ENCODE measurements at regions not wholly inside any gene's neighbourhood (a gene's known extent, or its start where the extent isn't known, plus 50 kb on each side); places are given as distances from the start of the nearest gene placed in this dataset.
"Not testable (repeated sequence)": the region's sequence is repeated elsewhere in the genome, so short reads cannot be mapped to it uniquely, and the experiment has no call there.

- H3K4me1 ChIP-seq (ENCODE audit: control insufficient read depth, insufficient read depth, low read length, poor library complexity, severe bottlenecking), result no peaks in the 10 kb centered on the region
- H3K27ac ChIP-seq (ENCODE audit: low read depth, low read length, severe bottlenecking), result no peak overlapping the region
- H3K9me3 ChIP-seq (ENCODE audit: control insufficient read depth, low read length), result no peaks in the 10 kb centered on the region
- no peak overlapping the region for H3K4me3 ChIP-seq (ENCODE audit: extremely low read depth, insufficient read depth, low read length, poor library complexity, severe bottlenecking)
- H3K36me3 ChIP-seq (ENCODE audit: control insufficient read depth, insufficient read depth, low read length), result no peaks in the 10 kb centered on the region
- WGBS, 2 experiments (ENCODE audit: insufficient coverage in 2 of 2), result 86 to 93% methylated on average over 6 to 8 of the region's 8 CpGs
Observed at GRCh38 chr11:37908219-37908548, 1310.1 kb upstream of the RAG2 start.

- no peak overlapping the region for H3K27ac ChIP-seq (ENCODE audit: low read depth, low read length, severe bottlenecking)
- H3K4me3 ChIP-seq (ENCODE audit: extremely low read depth, insufficient read depth, low read length, poor library complexity, severe bottlenecking), result no peak overlapping the region
- no peaks in the 10 kb centered on the region for H3K9me3 ChIP-seq (ENCODE audit: control insufficient read depth, low read length)
- 84 to 92% methylated on average over 13 to 17 of the region's 20 CpGs for WGBS, 2 experiments (ENCODE audit: insufficient coverage in 2 of 2)
- H3K36me3 ChIP-seq (ENCODE audit: control insufficient read depth, insufficient read depth, low read length), result no peaks in the 10 kb centered on the region
- no peaks in the 10 kb centered on the region for H3K4me1 ChIP-seq (ENCODE audit: control insufficient read depth, insufficient read depth, low read length, poor library complexity, severe bottlenecking)
Observed at GRCh38 chr11:37907436-37908218, 1309.6 kb upstream of the RAG2 start.

- Histone ChIP-seq H3K27ac (ENCODE audit: low read depth, low read length, severe bottlenecking) (no peak overlapping the region), H3K4me1 (ENCODE audit: control insufficient read depth, insufficient read depth, low read length, poor library complexity, severe bottlenecking) (no peaks in the 10 kb centered on the region), H3K9me3 (ENCODE audit: control insufficient read depth, low read length) (no peaks in the 10 kb centered on the region), H3K4me3 (ENCODE audit: extremely low read depth, insufficient read depth, low read length, poor library complexity, severe bottlenecking) (no peak overlapping the region), H3K36me3 (ENCODE audit: control insufficient read depth, insufficient read depth, low read length) (no peaks in the 10 kb centered on the region)
- 93 to 97% methylated on average over 8 to 10 of the region's 13 CpGs for WGBS, 2 experiments (ENCODE audit: insufficient coverage in 2 of 2)
Observed at GRCh38 chr11:37905707-37906417, 1307.8 kb upstream of the RAG2 start.

GRCh38 chr11:37896016-37896415, 1298.0 kb upstream of the RAG2 start:
- no peaks in the 10 kb centered on the region for H3K4me1 ChIP-seq (ENCODE audit: control insufficient read depth, insufficient read depth, low read length, poor library complexity, severe bottlenecking)
- no peak overlapping the region for H3K27ac ChIP-seq (ENCODE audit: low read depth, low read length, severe bottlenecking)
- H3K36me3 ChIP-seq (ENCODE audit: control insufficient read depth, insufficient read depth, low read length), result no peaks in the 10 kb centered on the region
- no peak overlapping the region for H3K4me3 ChIP-seq (ENCODE audit: extremely low read depth, insufficient read depth, low read length, poor library complexity, severe bottlenecking)
- H3K9me3 ChIP-seq (ENCODE audit: control insufficient read depth, low read length), result peaks cover 12% of the 10 kb centered on the region

- WGBS, 2 experiments (ENCODE audit: insufficient coverage in 2 of 2), result 92% methylated on average over 2 of the region's 3 CpGs; no CpG with 5 or more reads in 1 of the 2 experiments
- Histone ChIP-seq H3K27ac (ENCODE audit: low read depth, low read length, severe bottlenecking) (no peak overlapping the region), H3K4me3 (ENCODE audit: extremely low read depth, insufficient read depth, low read length, poor library complexity, severe bottlenecking) (no peak overlapping the region), H3K4me1 (ENCODE audit: control insufficient read depth, insufficient read depth, low read length, poor library complexity, severe bottlenecking) (no peaks in the 10 kb centered on the region), H3K9me3 (ENCODE audit: control insufficient read depth, low read length) (no peaks in the 10 kb centered on the region), H3K36me3 (ENCODE audit: control insufficient read depth, insufficient read depth, low read length) (no peaks in the 10 kb centered on the region)
Observed at GRCh38 chr11:37881741-37882140, 1283.7 kb upstream of the RAG2 start.

- Histone ChIP-seq H3K36me3 (ENCODE audit: control insufficient read depth, insufficient read depth, low read length) (no peaks in the 10 kb centered on the region), H3K4me3 (ENCODE audit: extremely low read depth, insufficient read depth, low read length, poor library complexity, severe bottlenecking) (no peak overlapping the region), H3K4me1 (ENCODE audit: control insufficient read depth, insufficient read depth, low read length, poor library complexity, severe bottlenecking) (peaks cover 13% of the 10 kb centered on the region), H3K27ac (ENCODE audit: low read depth, low read length, severe bottlenecking) (no peak overlapping the region), H3K9me3 (ENCODE audit: control insufficient read depth, low read length) (no peaks in the 10 kb centered on the region)
- WGBS, 2 experiments (ENCODE audit: insufficient coverage in 2 of 2), result 100% methylated on average over 1 of the region's 1 CpG; no CpG with 5 or more reads in 1 of the 2 experiments
Observed at GRCh38 chr11:37861671-37862070, 1263.6 kb upstream of the RAG2 start.

- Histone ChIP-seq H3K4me1 (ENCODE audit: control insufficient read depth, insufficient read depth, low read length, poor library complexity, severe bottlenecking) (peaks cover 13% of the 10 kb centered on the region), H3K27ac (ENCODE audit: low read depth, low read length, severe bottlenecking) (peak overlapping the region; percentile 24)
- H3K36me3 ChIP-seq (ENCODE audit: control insufficient read depth, insufficient read depth, low read length); H3K4me3 ChIP-seq (ENCODE audit: extremely low read depth, insufficient read depth, low read length, poor library complexity, severe bottlenecking); H3K9me3 ChIP-seq (ENCODE audit: control insufficient read depth, low read length): not testable (repeated sequence)
- no CpG with 5 or more reads among the region's 7 CpGs for WGBS, 2 experiments (ENCODE audit: insufficient coverage in 2 of 2)
Observed at GRCh38 chr11:37858806-37859537, 1260.9 kb upstream of the RAG2 start.

- WGBS, 2 experiments (ENCODE audit: insufficient coverage in 2 of 2), result no CpG with 5 or more reads among the region's 1 CpG
- H3K9me3 ChIP-seq (ENCODE audit: control insufficient read depth, low read length), result peaks cover 4% of the 10 kb centered on the region
- H3K27ac ChIP-seq (ENCODE audit: low read depth, low read length, severe bottlenecking), result no peak overlapping the region
- peaks cover 13% of the 10 kb centered on the region for H3K4me1 ChIP-seq (ENCODE audit: control insufficient read depth, insufficient read depth, low read length, poor library complexity, severe bottlenecking)
- H3K4me3 ChIP-seq (ENCODE audit: extremely low read depth, insufficient read depth, low read length, poor library complexity, severe bottlenecking), result no peak overlapping the region
- no peaks in the 10 kb centered on the region for H3K36me3 ChIP-seq (ENCODE audit: control insufficient read depth, insufficient read depth, low read length)
Observed at GRCh38 chr11:37858398-37858797, 1260.4 kb upstream of the RAG2 start.

GRCh38 chr11:37857726-37858125, 1259.7 kb upstream of the RAG2 start:
- no peaks in the 10 kb centered on the region for H3K36me3 ChIP-seq (ENCODE audit: control insufficient read depth, insufficient read depth, low read length)
- H3K4me3 ChIP-seq (ENCODE audit: extremely low read depth, insufficient read depth, low read length, poor library complexity, severe bottlenecking), result no peak overlapping the region
- WGBS, 2 experiments (ENCODE audit: insufficient coverage in 2 of 2), result 83 to 95% methylated on average over 2 to 3 of the region's 4 CpGs
- peaks cover 13% of the 10 kb centered on the region for H3K4me1 ChIP-seq (ENCODE audit: control insufficient read depth, insufficient read depth, low read length, poor library complexity, severe bottlenecking)
- peaks cover 4% of the 10 kb centered on the region for H3K9me3 ChIP-seq (ENCODE audit: control insufficient read depth, low read length)
- no peak overlapping the region for H3K27ac ChIP-seq (ENCODE audit: low read depth, low read length, severe bottlenecking)

- Histone ChIP-seq H3K4me1 (ENCODE audit: control insufficient read depth, insufficient read depth, low read length, poor library complexity, severe bottlenecking) (no peaks in the 10 kb centered on the region), H3K36me3 (ENCODE audit: control insufficient read depth, insufficient read depth, low read length) (no peaks in the 10 kb centered on the region), H3K9me3 (ENCODE audit: control insufficient read depth, low read length) (no peaks in the 10 kb centered on the region), H3K4me3 (ENCODE audit: extremely low read depth, insufficient read depth, low read length, poor library complexity, severe bottlenecking) (no peak overlapping the region), H3K27ac (ENCODE audit: low read depth, low read length, severe bottlenecking) (no peak overlapping the region)
- 60 to 86% methylated on average over 1 of the region's 1 CpG for WGBS, 2 experiments (ENCODE audit: insufficient coverage in 2 of 2)
Observed at GRCh38 chr11:37849706-37850105, 1251.7 kb upstream of the RAG2 start.
